A549 (cell line): ENCODE measurements at regions not wholly inside any gene's neighbourhood (a gene's known extent, or its start where the extent isn't known, plus 50 kb on each side); places are given as distances from the start of the nearest gene placed in this dataset.

Source experiments
- ATAC-seq, 2 experiments: fragments of 200-7000 bp in 1 of 2; fragments of >200 bp in 1 of 2; cut with Nextera tagmentation in 1 of 2; cut with Tn5 transposase in 1 of 2; 3 replicates each; pipeline versions ENCODE4 v1.8.0 to v1.9.1; 2018 to 2020; ENCODE audit warnings: mild to moderate bottlenecking in 1 of 2, moderate library complexity in 1 of 2
- CTCF ChIA-PET: fragments of 300-600 bp; sonication (Branson Sonifier 250); formaldehyde crosslinking; extraction: SDS; loops from one replicate; lab custom pipeline; 2021; ENCODE audit warnings: antibody characterized with exemption, inconsistent platforms; lab: Yijun Ruan, JAX
- POLR2A ChIA-PET: fragments of 350-600 bp; formaldehyde crosslinking; extraction: SDS; loops from one replicate; lab custom pipeline; 2021; ENCODE audit warnings: antibody characterized with exemption, inconsistent platforms; lab: Yijun Ruan, JAX
- DNase-seq, 2 experiments: peaks; one replicate each; pipeline versions ENCODE4 v3.0.0 to v3.0.0-alpha.2; 2011 to 2016; ENCODE audit warnings: low read depth in 1 of 2, low spot score in 1 of 2
- FAIRE-seq: peaks from 2 replicates; lab custom pipeline; 2011; peaks lifted over from hg19 to GRCh38; lab: Jason Lieb, UNC
- H3K27ac ChIP-seq, 2 experiments: fragments of >200 bp; sonication (Bioruptor Twin); formaldehyde crosslinking; 3 replicates each; pipeline ENCODE4 v1.5.1; 2016 to 2017
- H3K4me1 ChIP-seq: fragments of >200 bp; sonication (Bioruptor Twin); formaldehyde crosslinking; 3 replicates; pipeline ENCODE4 v1.6.1; 2016
- H3K4me2 ChIP-seq: fragments of >200 bp; sonication (Bioruptor Twin); formaldehyde crosslinking; 3 replicates; pipeline ENCODE4 v1.6.1; 2016
- H3K4me3 ChIP-seq: fragments of >200 bp; sonication (Bioruptor Twin); formaldehyde crosslinking; 3 replicates; pipeline ENCODE4 v1.5.1; 2016
- H3K9me3 ChIP-seq: fragments of >200 bp; sonication (Bioruptor Twin); formaldehyde crosslinking; 3 replicates; pipeline ENCODE4 v1.6.1; 2016
- ATOH8 ChIP-seq: fragments of 250-450 bp; sonication (Bioruptor Pico); IDR thresholded peaks from 2 replicates; pipeline ENCODE4 v1.5.0; 2020; ENCODE audit warnings: low read depth, mild to moderate bottlenecking, moderate library complexity
- BCL3 ChIP-seq: fragments of >200 bp; sonication (Bioruptor Twin); formaldehyde crosslinking; IDR thresholded peaks from 3 replicates; pipeline ENCODE4 v1.6.1; 2016
- BHLHE40 ChIP-seq: IDR thresholded peaks from 2 replicates; pipeline ENCODE4 v1.6.1; 2012; ENCODE audit warnings: low read depth, low read length, inconsistent platforms
- CBX8 ChIP-seq: fragments of 200-600 bp; sonication (generic); IDR thresholded peaks from 2 replicates; pipeline ENCODE4 v1.6.1; 2016
- CEBPB ChIP-seq, 2 experiments: fragments of >200 bp in 1 of 2; sonication (Bioruptor Twin) in 1 of 2; formaldehyde crosslinking in 1 of 2; IDR thresholded peaks; 2 replicates each; pipeline ENCODE4 v1.6.1; 2012 to 2016
- CHD2 ChIP-seq: fragments of 150-350 bp; IDR thresholded peaks from 2 replicates; pipeline ENCODE4 v1.6.1; 2014; ENCODE audit warnings: low read length; ENCODE audit not compliant: partially characterized antibody
- CTCF ChIP-seq: fragments of >200 bp; sonication (Bioruptor Twin); formaldehyde crosslinking; IDR thresholded peaks from 3 replicates; pipeline ENCODE4 v1.5.1; 2016
- E2F6 ChIP-seq: IDR thresholded peaks from 2 replicates; pipeline ENCODE4 v1.6.1; 2012; ENCODE audit warnings: low read depth, borderline replicate concordance
- ELK1 ChIP-seq: fragments of 150-350 bp; IDR thresholded peaks from 2 replicates; pipeline ENCODE4 v1.6.1; 2014; ENCODE audit warnings: low read depth, mild to moderate bottlenecking, low read length
- ESRRA ChIP-seq: fragments of 150-350 bp; IDR thresholded peaks from 2 replicates; pipeline ENCODE4 v1.6.1; 2014; ENCODE audit warnings: mild to moderate bottlenecking, low read length, borderline replicate concordance
- FOSB ChIP-seq: fragments of 250-450 bp; sonication (Bioruptor Pico); IDR thresholded peaks from 2 replicates; pipeline ENCODE4 v1.5.0; 2020; ENCODE audit warnings: mild to moderate bottlenecking, moderate library complexity
- FOXS1 ChIP-seq: fragments of 250-450 bp; sonication (Bioruptor Pico); IDR thresholded peaks from 2 replicates; pipeline ENCODE4 v1.5.0; 2020; ENCODE audit warnings: mild to moderate bottlenecking, moderate library complexity
- HEYL ChIP-seq: fragments of 250-450 bp; sonication (Bioruptor Pico); IDR thresholded peaks from 2 replicates; pipeline ENCODE4 v1.8.0; 2021; ENCODE audit warnings: mild to moderate bottlenecking, moderate library complexity
- HMGXB4 ChIP-seq: fragments of 250-450 bp; sonication (Bioruptor Pico); IDR thresholded peaks from 2 replicates; pipeline ENCODE4 v1.5.0; 2021; ENCODE audit warnings: mild to moderate bottlenecking, moderate library complexity, borderline replicate concordance
- HOXA7 ChIP-seq: fragments of 250-450 bp; sonication (Bioruptor Pico); IDR thresholded peaks from 2 replicates; pipeline ENCODE4 v1.5.0; 2020; ENCODE audit warnings: mild to moderate bottlenecking, moderate library complexity
- HOXB13 ChIP-seq: fragments of 250-450 bp; sonication (Bioruptor Pico); IDR thresholded peaks from 2 replicates; pipeline ENCODE4 v1.5.0; 2020; ENCODE audit warnings: low read depth, mild to moderate bottlenecking, moderate library complexity
- HOXB5 ChIP-seq: fragments of 250-450 bp; sonication (Bioruptor Pico); IDR thresholded peaks from 2 replicates; pipeline ENCODE4 v1.5.0; 2020; ENCODE audit warnings: mild to moderate bottlenecking, moderate library complexity
- KDM5A ChIP-seq: fragments of 200-600 bp; sonication (generic); IDR thresholded peaks from 2 replicates; pipeline ENCODE4 v1.6.1; 2016; ENCODE audit warnings: antibody characterized with exemption, mild to moderate bottlenecking
- MAZ ChIP-seq: fragments of 150-350 bp; IDR thresholded peaks from 2 replicates; pipeline ENCODE4 v1.6.1; 2014; ENCODE audit warnings: antibody characterized with exemption, low read depth, low read length, borderline replicate concordance
- MYC ChIP-seq: IDR thresholded peaks from 2 replicates; pipeline ENCODE4 v1.6.1; 2012; ENCODE audit warnings: mild to moderate bottlenecking, inconsistent platforms, low read length, improper control_type of control experiment, borderline replicate concordance
- NR3C1 ChIP-seq: fragments of >200 bp; sonication (Bioruptor Twin); formaldehyde crosslinking; IDR thresholded peaks from 3 replicates; pipeline ENCODE4 v1.6.1; 2017
- RAD21 ChIP-seq, 2 experiments: fragments of >200 bp in 1 of 2; sonication (Bioruptor Twin) in 1 of 2; formaldehyde crosslinking in 1 of 2; IDR thresholded peaks in 1 of 2; conservative IDR thresholded peaks in 1 of 2; 2 replicates in 1 of 2; 3 replicates in 1 of 2; pipeline ENCODE4 v1.6.1; 2012 to 2018; ENCODE audit warnings: inconsistent platforms in 1 of 2
- RARB ChIP-seq: fragments of 250-450 bp; sonication (Bioruptor Pico); IDR thresholded peaks from 2 replicates; pipeline ENCODE4 v1.8.0; 2021; ENCODE audit warnings: mild to moderate bottlenecking, moderate library complexity
- RFX5 ChIP-seq: fragments of 450-650 bp; IDR thresholded peaks from 2 replicates; pipeline ENCODE4 v1.7.1; 2014; ENCODE audit warnings: antibody characterized with exemption, mild to moderate bottlenecking, moderate library complexity
- SMC3 ChIP-seq: fragments of >200 bp; sonication (Bioruptor Twin); formaldehyde crosslinking; IDR thresholded peaks from 3 replicates; pipeline ENCODE4 v1.6.1; 2018; ENCODE audit warnings: inconsistent platforms
- ZC3H11A ChIP-seq: fragments of 450-650 bp; IDR thresholded peaks from 2 replicates; pipeline ENCODE4 v1.6.1; 2014; ENCODE audit warnings: antibody characterized with exemption, mild to moderate bottlenecking
- ZNF302 ChIP-seq: fragments of 250-450 bp; sonication (Bioruptor Pico); IDR thresholded peaks from 2 replicates; pipeline ENCODE4 v1.9.0; 2021; ENCODE audit warnings: inconsistent platforms, mild to moderate bottlenecking, moderate library complexity
- ZSCAN20 ChIP-seq: fragments of 250-450 bp; sonication (Bioruptor Pico); IDR thresholded peaks from 2 replicates; pipeline ENCODE4 v1.8.0; 2022; ENCODE audit warnings: mild to moderate bottlenecking, moderate library complexity
- WGBS: methylation state at CpG from one replicate; pipeline ENCODE4 v1.1.6; 2017; ENCODE audit errors: missing lambda C conversion rate; 5-methylcytosine and 5-hydroxymethylcytosine counted together

- ATAC-seq (no peak), DNase-seq (no peak), FAIRE-seq (no peak)
- no peaks in the 10 kb centered on the region for H3K9me3 ChIP-seq
- ChIA-PET CTCF (no interaction called here), POLR2A (no interaction called here)
- no peak overlapping the region for H3K27ac ChIP-seq
- no peak overlapping the region for H3K4me3 ChIP-seq
- no peaks in the 10 kb centered on the region for H3K4me1 ChIP-seq
- 0% methylated on average over 1 of the region's 1 CpG for WGBS
- H3K4me2 ChIP-seq: no peak overlapping the region
- TF ChIP-seq CHD2: no peak
- TF ChIP-seq HMGXB4: no peak
- TF ChIP-seq HOXA7 (CRISPR knock-in tag): no peak
- TF ChIP-seq NR3C1: no peak
- TF ChIP-seq KDM5A: no peak
- no peak for TF ChIP-seq RARB (CRISPR knock-in tag)
- no peak for TF ChIP-seq SMC3
- no peak for TF ChIP-seq ESRRA
- TF ChIP-seq ZC3H11A: no peak
- no peak for TF ChIP-seq RAD21 (conservative IDR thresholded peaks at IDR 0.05 in 1 of 2, IDR thresholded peaks at IDR 0.05 in 1 of 2)
- no peak for TF ChIP-seq ATOH8 (CRISPR knock-in tag)
- TF ChIP-seq MYC: no peak
- TF ChIP-seq E2F6: no peak
- TF ChIP-seq HOXB13 (CRISPR knock-in tag): no peak
These were observed 516.7 kb downstream of the C6orf118 start for GRCh38 chr6:164792666-164793065.

- POLR2A ChIA-PET: no interaction called here
- ATAC-seq (no peak), DNase-seq (no peak), FAIRE-seq (no peak)
- H3K4me1 ChIP-seq: no peaks in the 10 kb centered on the region
- no peak overlapping the region for H3K4me2 ChIP-seq
- CTCF ChIA-PET: no interaction called here
- H3K4me3 ChIP-seq: no peak overlapping the region
- TF ChIP-seq HOXB5 (no peak), ZNF302 (CRISPR knock-in tag) (no peak), ELK1 (no peak)
- no peak overlapping the region for H3K27ac ChIP-seq
- H3K9me3 ChIP-seq: no peaks in the 10 kb centered on the region
These were observed 517.9 kb downstream of the C6orf118 start for GRCh38 chr6:164791498-164791897.

GRCh38 chr6:164763788-164764187, 545.6 kb downstream of the C6orf118 start:
- no peak overlapping the region for H3K27ac ChIP-seq
- TF ChIP-seq BCL3: no peak
- no peak for TF ChIP-seq FOSB (CRISPR knock-in tag)
- no peak for TF ChIP-seq CEBPB (IDR thresholded peaks at IDR 0.05)
- no peak for TF ChIP-seq RFX5
- TF ChIP-seq RARB (CRISPR knock-in tag): no peak
- no peak for TF ChIP-seq ZC3H11A
- no peak for TF ChIP-seq ZSCAN20
- TF ChIP-seq BHLHE40: no peak
- no peak for TF ChIP-seq ELK1
- TF ChIP-seq CBX8: no peak
- TF ChIP-seq MAZ: no peak
- no peak for TF ChIP-seq MYC
- TF ChIP-seq FOXS1 (CRISPR knock-in tag): no peak
- no peak for TF ChIP-seq HEYL
- TF ChIP-seq CTCF: no peak

More at GRCh38 chr6:164763788-164764187, 545.6 kb downstream of the C6orf118 start:
- no peak for FAIRE-seq
- Histone ChIP-seq H3K4me1 (no peaks in the 10 kb centered on the region), H3K9me3 (no peaks in the 10 kb centered on the region), H3K4me3 (no peak overlapping the region), H3K4me2 (no peak overlapping the region)
- 29% methylated on average over 1 of the region's 1 CpG for WGBS
- ChIA-PET CTCF (no interaction called here), POLR2A (no interaction called here)
- ATAC-seq: no peak
- no peak for DNase-seq
